Cardiac muscle cell (in vitro differentiated cells and primary cell): ENCODE measurements at regions not wholly inside any gene's neighbourhood (a gene's known extent, or its start where the extent isn't known, plus 50 kb on each side); places are given as distances from the start of the nearest gene placed in this dataset.

Source experiments
- DNase-seq, 2 donors: peaks; one replicate each; pipeline versions ENCODE4 v3.0.0 to v3.0.0-alpha.2; 2010 to 2017; ENCODE audit warnings: low read depth in 1 of 2, low spot score in 1 of 2
- H3K27ac ChIP-seq: fragments of 200-600 bp; sonication (generic); 2 replicates; pipeline ENCODE4 v1.5.1; 2016
- H3K27me3 ChIP-seq: fragments of 200-600 bp; sonication (generic); 2 replicates; pipeline ENCODE4 v1.6.0; 2016; ENCODE audit warnings: control low read depth
- H3K36me3 ChIP-seq: fragments of 200-600 bp; sonication (generic); 2 replicates; pipeline ENCODE4 v1.5.1; 2016; ENCODE audit warnings: control low read depth
- H3K4me1 ChIP-seq: fragments of 200-600 bp; sonication (generic); 2 replicates; pipeline ENCODE4 v1.8.1; 2017; ENCODE audit warnings: low read depth, mild to moderate bottlenecking, mixed run types
- H3K4me3 ChIP-seq: fragments of 200-600 bp; sonication (generic); 2 replicates; pipeline ENCODE4 v1.5.1; 2016; ENCODE audit warnings: mild to moderate bottlenecking
- H3K9me3 ChIP-seq: fragments of 200-600 bp; sonication (generic); 2 replicates; pipeline ENCODE4 v1.5.1; 2017; ENCODE audit warnings: low read depth, mild to moderate bottlenecking, control low read depth
- CTCF ChIP-seq: IDR thresholded peaks from 2 replicates; pipeline ENCODE4 v1.5.1; 2012; ENCODE audit warnings: low read depth, mild to moderate bottlenecking, low read length

GRCh38 chr2:234825616-234826015 is 126.2 kb upstream of the SH3BP4 start:
- H3K9me3 ChIP-seq, result no peaks in the 10 kb centered on the region
- DNase-seq, result no peak
- H3K27ac ChIP-seq, result no peak overlapping the region
- no peaks in the 10 kb centered on the region for H3K36me3 ChIP-seq
- H3K4me1 ChIP-seq, result no peaks in the 10 kb centered on the region
- H3K4me3 ChIP-seq, result no peak overlapping the region
- TF ChIP-seq CTCF, result no peak
- no peaks in the 10 kb centered on the region for H3K27me3 ChIP-seq

GRCh38 chr2:234823877-234824376 is 127.9 kb upstream of the SH3BP4 start:
- H3K27ac ChIP-seq, result no peak overlapping the region

GRCh38 chr2:234823196-234823876 is 128.5 kb upstream of the SH3BP4 start:
- Histone ChIP-seq H3K27ac (no peak overlapping the region), H3K4me3 (no peak overlapping the region)
- DNase-seq, result no peak

More at GRCh38 chr2:234823877-234824376, 127.9 kb upstream of the SH3BP4 start:
- no peak for TF ChIP-seq CTCF
- no peaks in the 10 kb centered on the region for H3K4me1 ChIP-seq
- no peaks in the 10 kb centered on the region for H3K9me3 ChIP-seq
- H3K4me3 ChIP-seq, result no peak overlapping the region
- no peaks in the 10 kb centered on the region for H3K27me3 ChIP-seq
- DNase-seq, result peak in 1 of 2 donors; percentile 95
- no peaks in the 10 kb centered on the region for H3K36me3 ChIP-seq

GRCh38 chr2:234821946-234822475 is 129.8 kb upstream of the SH3BP4 start:
- Histone ChIP-seq H3K4me3 (no peak overlapping the region), H3K27ac (no peak overlapping the region), H3K9me3 (no peaks in the 10 kb centered on the region), H3K4me1 (no peaks in the 10 kb centered on the region), H3K27me3 (no peaks in the 10 kb centered on the region), H3K36me3 (no peaks in the 10 kb centered on the region)
- no peak for TF ChIP-seq CTCF
- no peak for DNase-seq

More at GRCh38 chr2:234823196-234823876, 128.5 kb upstream of the SH3BP4 start:
- TF ChIP-seq CTCF, result no peak
- H3K27me3 ChIP-seq, result no peaks in the 10 kb centered on the region
- H3K36me3 ChIP-seq, result no peaks in the 10 kb centered on the region
- no peaks in the 10 kb centered on the region for H3K4me1 ChIP-seq
- H3K9me3 ChIP-seq, result no peaks in the 10 kb centered on the region

- Histone ChIP-seq H3K9me3 (no peaks in the 10 kb centered on the region), H3K27me3 (no peaks in the 10 kb centered on the region), H3K4me3 (no peak overlapping the region), H3K4me1 (no peaks in the 10 kb centered on the region), H3K27ac (no peak overlapping the region), H3K36me3 (no peaks in the 10 kb centered on the region)
- no peak for TF ChIP-seq CTCF
- DNase-seq, result no peak
These were observed 132.9 kb upstream of the SH3BP4 start for GRCh38 chr2:234818937-234819336.
